Tibial nerve (tissue), 4 donors: ENCODE measurements at regions not wholly inside any gene's neighbourhood (a gene's known extent, or its start where the extent isn't known, plus 50 kb on each side); places are given as distances from the start of the nearest gene placed in this dataset.

ENCODE experiments used
- DNase-seq, 2 donors: peaks; one replicate each; pipeline ENCODE4 v3.0.0-alpha.2; 2019; ENCODE audit warnings: low spot score in 2 of 2
- H3K27ac ChIP-seq, 4 donors: fragments of 200-600 bp; sonication (generic) in 3 of 4; one replicate each; pipeline ENCODE4 v1.5.1; 2017 to 2019; ENCODE audit warnings: mild to moderate bottlenecking in 1 of 4
- H3K27me3 ChIP-seq, 2 donors: fragments of 200-600 bp; sonication (generic) in 1 of 2; one replicate each; pipeline versions ENCODE4 v1.5.1 to v1.6.0; 2017 to 2019
- H3K36me3 ChIP-seq, 3 donors: fragments of 200-600 bp; sonication (generic); one replicate each; pipeline ENCODE4 v1.5.1; 2018 to 2019
- H3K4me1 ChIP-seq, 4 donors: fragments of 200-600 bp; sonication (generic) in 3 of 4; one replicate each; pipeline ENCODE4 v1.5.1; 2017 to 2019
- H3K4me3 ChIP-seq, 4 donors: fragments of 200-600 bp; sonication (generic) in 3 of 4; one replicate each; pipeline ENCODE4 v1.5.1; 2017 to 2019; ENCODE audit warnings: mild to moderate bottlenecking in 1 of 4, moderate library complexity in 1 of 4
- H3K9me3 ChIP-seq, 4 donors: fragments of 200-600 bp; sonication (generic) in 3 of 4; one replicate each; pipeline ENCODE4 v1.5.1; 2017 to 2019
- EP300 ChIP-seq, 2 donors: sonication (generic); formaldehyde crosslinking; IDR thresholded peaks; one replicate each; pipeline ENCODE4 v1.6.1; 2017; ENCODE audit warnings: antibody characterized with exemption in 2 of 2, mild to moderate bottlenecking in 1 of 2
- POLR2A ChIP-seq, 2 donors: fragments of 450-650 bp; IDR thresholded peaks; one replicate each; pipeline ENCODE4 v1.6.1; 2017; ENCODE audit warnings: antibody characterized with exemption in 2 of 2, mild to moderate bottlenecking in 2 of 2, moderate library complexity in 2 of 2
- WGBS, 2 donors: methylation state at CpG; one replicate each; pipeline ENCODE4 v1.1.5; 2018; 5-methylcytosine and 5-hydroxymethylcytosine counted together
- TF ChIP-seq, protein P1 (sequence below), 5 experiments: fragments of 200-600 bp in 3 of 5; fragments of 450-650 bp in 2 of 5; sonication (generic) in 3 of 5; IDR thresholded peaks; one replicate each; pipeline ENCODE4 v1.5.1; 2016 to 2019; ENCODE audit warnings: antibody characterized with exemption in 5 of 5, mild to moderate bottlenecking in 3 of 5, moderate library complexity in 2 of 5

DNA sequence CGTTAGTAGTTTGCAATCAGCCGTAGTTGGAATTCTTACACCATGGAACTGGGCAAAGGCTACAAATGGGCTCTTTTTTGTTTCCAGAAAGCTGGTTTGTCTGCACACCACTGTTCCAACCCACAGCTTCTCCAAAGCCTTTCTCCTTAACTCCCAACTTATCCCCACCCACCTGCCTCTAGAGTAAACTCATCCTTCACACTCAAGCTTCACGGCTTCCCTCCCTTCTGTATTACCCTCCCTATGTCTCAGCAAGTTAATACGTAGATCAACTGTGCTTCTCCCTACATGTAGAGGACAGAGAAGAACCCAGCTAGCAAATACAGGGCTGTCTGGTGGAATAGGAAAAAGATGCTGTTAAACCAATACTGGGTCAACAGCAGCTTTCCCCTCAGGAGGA lies 363.0 kb upstream of the IL12A start:
- H3K9me3 ChIP-seq, result no peaks in the 10 kb centered on the region

DNA sequence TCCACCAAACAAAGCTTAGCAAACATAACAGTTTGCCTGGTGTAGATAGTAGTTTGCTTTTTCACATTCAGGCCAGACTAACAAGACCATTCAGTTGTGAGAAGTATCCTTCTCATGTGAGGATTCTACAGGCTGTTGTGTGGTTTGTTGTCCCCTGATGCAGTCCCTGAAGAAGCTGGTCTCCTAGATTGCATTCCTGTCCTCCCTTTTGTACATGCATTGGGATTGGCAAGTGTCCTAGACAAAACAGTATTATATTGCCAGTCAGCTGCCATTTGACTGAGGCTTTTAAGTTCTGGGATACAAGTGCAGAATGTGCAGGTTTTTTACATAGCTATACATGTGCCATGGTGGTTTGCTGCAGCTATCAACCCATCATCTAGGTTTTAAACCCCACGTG lies 362.0 kb upstream of the IL12A start:
- Histone ChIP-seq H3K9me3 (no peaks in the 10 kb centered on the region), H3K4me1 (no peaks in the 10 kb centered on the region), H3K36me3 (no peaks in the 10 kb centered on the region), H3K27ac (no peak overlapping the region), H3K4me3 (no peak overlapping the region), H3K27me3 (no peaks in the 10 kb centered on the region)
- WGBS, 2 donors, result 57 to 90% methylated on average over 1 of the region's 1 CpG
- DNase-seq, result no peak
- TF ChIP-seq POLR2A (IDR thresholded peaks at IDR 0.05) (no peak), EP300 (IDR thresholded peaks at IDR 0.05) (no peak)
- TF ChIP-seq, protein P1, sequence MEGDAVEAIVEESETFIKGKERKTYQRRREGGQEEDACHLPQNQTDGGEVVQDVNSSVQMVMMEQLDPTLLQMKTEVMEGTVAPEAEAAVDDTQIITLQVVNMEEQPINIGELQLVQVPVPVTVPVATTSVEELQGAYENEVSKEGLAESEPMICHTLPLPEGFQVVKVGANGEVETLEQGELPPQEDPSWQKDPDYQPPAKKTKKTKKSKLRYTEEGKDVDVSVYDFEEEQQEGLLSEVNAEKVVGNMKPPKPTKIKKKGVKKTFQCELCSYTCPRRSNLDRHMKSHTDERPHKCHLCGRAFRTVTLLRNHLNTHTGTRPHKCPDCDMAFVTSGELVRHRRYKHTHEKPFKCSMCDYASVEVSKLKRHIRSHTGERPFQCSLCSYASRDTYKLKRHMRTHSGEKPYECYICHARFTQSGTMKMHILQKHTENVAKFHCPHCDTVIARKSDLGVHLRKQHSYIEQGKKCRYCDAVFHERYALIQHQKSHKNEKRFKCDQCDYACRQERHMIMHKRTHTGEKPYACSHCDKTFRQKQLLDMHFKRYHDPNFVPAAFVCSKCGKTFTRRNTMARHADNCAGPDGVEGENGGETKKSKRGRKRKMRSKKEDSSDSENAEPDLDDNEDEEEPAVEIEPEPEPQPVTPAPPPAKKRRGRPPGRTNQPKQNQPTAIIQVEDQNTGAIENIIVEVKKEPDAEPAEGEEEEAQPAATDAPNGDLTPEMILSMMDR (IDR thresholded peaks at IDR 0.05), result no peak

More for the DNA sequence above, 363.0 kb upstream of the IL12A start:
- Histone ChIP-seq H3K27me3 (no peaks in the 10 kb centered on the region), H3K36me3 (no peaks in the 10 kb centered on the region), H3K27ac (no peak overlapping the region), H3K4me3 (no peak overlapping the region), H3K4me1 (no peaks in the 10 kb centered on the region)
- no peak for DNase-seq
- WGBS, 2 donors, result 89 to 94% methylated on average over 4 of the region's 4 CpGs
- TF ChIP-seq, protein P1 (IDR thresholded peaks at IDR 0.05), result no peak
- TF ChIP-seq EP300 (IDR thresholded peaks at IDR 0.05) (no peak), POLR2A (IDR thresholded peaks at IDR 0.05) (no peak)

DNA sequence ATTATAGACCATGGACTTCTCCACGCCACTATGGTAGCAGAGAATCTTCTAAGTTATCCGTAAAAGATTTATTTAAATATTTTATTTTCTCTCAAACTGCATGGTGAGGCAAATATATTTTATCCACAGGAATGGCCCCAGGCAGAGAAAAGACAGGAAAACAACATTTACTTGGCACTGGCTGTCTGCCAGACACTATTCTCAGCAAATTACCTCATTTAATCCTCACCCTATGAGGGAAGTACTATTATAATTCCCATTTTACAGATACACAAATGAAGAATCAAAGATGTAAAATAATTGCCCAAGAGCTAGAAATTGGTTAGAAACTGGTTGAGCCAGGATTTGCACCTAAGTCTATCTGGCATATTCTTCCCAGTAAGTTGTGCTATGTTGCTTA lies 361.4 kb upstream of the IL12A start:
- no peak overlapping the region for H3K27ac ChIP-seq
- TF ChIP-seq POLR2A (IDR thresholded peaks at IDR 0.05), result no peak

GRCh38 chr3:159627634-159628033 lies 361.0 kb upstream of the IL12A start:
- Histone ChIP-seq H3K4me3 (no peak overlapping the region), H3K27me3 (no peaks in the 10 kb centered on the region), H3K36me3 (no peaks in the 10 kb centered on the region), H3K27ac (no peak overlapping the region), H3K4me1 (no peaks in the 10 kb centered on the region), H3K9me3 (no peaks in the 10 kb centered on the region)
- 82 to 84% methylated on average over 4 of the region's 4 CpGs for WGBS, 2 donors
- TF ChIP-seq POLR2A (IDR thresholded peaks at IDR 0.05) (no peak), EP300 (IDR thresholded peaks at IDR 0.05) (no peak)
- TF ChIP-seq, protein P1 (IDR thresholded peaks at IDR 0.05), result no peak
- DNase-seq, result no peak

More for the DNA sequence above, 361.4 kb upstream of the IL12A start:
- Histone ChIP-seq H3K27me3 (no peaks in the 10 kb centered on the region), H3K4me3 (no peak overlapping the region), H3K9me3 (no peaks in the 10 kb centered on the region), H3K4me1 (no peaks in the 10 kb centered on the region), H3K36me3 (no peaks in the 10 kb centered on the region)
- DNase-seq, result no peak
- WGBS, 2 donors, result 96 to 97% methylated on average over 2 of the region's 2 CpGs

DNA sequence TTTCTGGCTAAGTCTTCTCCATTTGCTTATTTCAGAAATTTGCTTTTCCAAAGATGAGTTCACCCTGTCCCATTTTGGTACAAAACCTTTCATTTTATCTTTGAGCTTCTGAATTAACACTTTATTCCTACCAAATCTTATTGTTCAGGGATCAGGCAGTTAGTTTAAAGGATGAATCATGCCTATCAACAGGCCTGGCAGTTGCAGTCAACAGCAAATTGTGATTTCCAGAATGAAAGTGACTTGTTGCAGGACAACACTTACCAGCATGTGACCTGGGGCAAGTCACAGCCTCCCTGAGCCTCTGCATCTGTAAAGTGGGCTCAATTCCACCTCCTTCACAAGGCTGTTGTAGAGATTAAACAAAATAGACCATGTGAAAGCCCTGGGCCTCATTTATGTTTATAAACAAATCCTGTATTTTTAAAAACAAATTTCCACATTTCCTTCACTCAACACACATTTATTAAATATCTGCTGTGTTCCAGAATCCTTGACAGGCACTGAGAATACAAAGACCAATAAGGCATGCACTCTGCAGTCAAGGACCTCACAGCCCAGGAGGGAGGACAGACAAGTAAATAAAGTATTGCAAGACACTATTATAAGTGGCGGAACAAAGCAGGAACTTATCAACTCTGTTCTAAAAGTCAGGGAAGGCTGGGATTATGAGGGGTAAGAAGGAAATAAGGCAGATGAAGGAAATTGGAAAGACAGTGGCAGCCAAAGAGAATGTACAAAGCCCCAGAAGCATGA lies 359.1 kb upstream of the IL12A start:
- Histone ChIP-seq H3K36me3 (no peaks in the 10 kb centered on the region), H3K4me3 (no peak overlapping the region), H3K27ac (no peak overlapping the region), H3K9me3 (no peaks in the 10 kb centered on the region), H3K27me3 (no peaks in the 10 kb centered on the region), H3K4me1 (no peaks in the 10 kb centered on the region)
- TF ChIP-seq, protein P1 (IDR thresholded peaks at IDR 0.05), result no peak
- TF ChIP-seq EP300 (IDR thresholded peaks at IDR 0.05), result no peak
- no peak for TF ChIP-seq POLR2A (IDR thresholded peaks at IDR 0.05)
- DNase-seq, result no peak
- 92 to 93% methylated on average over 1 of the region's 1 CpG for WGBS, 2 donors
